IMR-90 (cell line): ENCODE measurements at regions not wholly inside any gene's neighbourhood (a gene's known extent, or its start where the extent isn't known, plus 50 kb on each side); places are given as distances from the start of the nearest gene placed in this dataset.

Experiments
- ATAC-seq: fragments of 200-7000 bp; cut with Tn5 transposase; 2 replicates; pipeline ENCODE4 v1.9.1; 2020; ENCODE audit warnings: low read depth, mild to moderate bottlenecking, moderate library complexity
- BruUV-seq: library from RNA; stranded (reverse); fragments of 400-500 nt; replicated peaks from 2 replicates; lab custom pipeline; 2021; lab: Mats Ljungman, UMichigan
- CTCF ChIA-PET: fragments of 300-600 bp; formaldehyde crosslinking; extraction: SDS; loops from one replicate; lab custom pipeline; 2021; ENCODE audit warnings: antibody characterized with exemption; lab: Yijun Ruan, JAX
- POLR2A ChIA-PET: fragments of 300-600 bp; sonication (Branson Sonifier 250); formaldehyde crosslinking; loops from one replicate; lab custom pipeline; 2022; ENCODE audit warnings: antibody characterized with exemption; ENCODE audit not compliant: unreplicated experiment; lab: Charles Lee
- DNase-seq: peaks from one replicate; pipeline ENCODE4 v3.0.0; 2013
- H2AFZ ChIP-seq: replicated peaks from 2 replicates; pipeline ENCODE3; 2013; ENCODE audit warnings: low read length, mild to moderate bottlenecking; ENCODE audit not compliant: poor library complexity
- H2AK5ac ChIP-seq: 2 replicates; pipeline ENCODE4 v1.6.1; 2013; ENCODE audit warnings: low read depth, low read length, inconsistent platforms
- H2AK9ac ChIP-seq: replicated peaks from 2 replicates; pipeline ENCODE3; 2013; ENCODE audit warnings: mild to moderate bottlenecking, low read depth, low read length, moderate library complexity; ENCODE audit not compliant: poor library complexity
- H2BK120ac ChIP-seq: 2 replicates; pipeline ENCODE4 v1.6.1; 2013; ENCODE audit warnings: low read depth, low read length, inconsistent platforms
- H2BK15ac ChIP-seq: 3 replicates; pipeline ENCODE4 v1.6.1; 2013; ENCODE audit warnings: low read depth, low read length, inconsistent platforms
- H2BK20ac ChIP-seq: 2 replicates; pipeline ENCODE4 v1.6.1; 2013; ENCODE audit warnings: low read depth, mild to moderate bottlenecking, inconsistent platforms, low read length, moderate library complexity
- H2BK5ac ChIP-seq: 2 replicates; pipeline ENCODE4 v1.6.1; 2013; ENCODE audit warnings: mild to moderate bottlenecking, low read depth, low read length, inconsistent platforms; ENCODE audit not compliant: poor library complexity, severe bottlenecking
- H3K14ac ChIP-seq: replicated peaks from 2 replicates; pipeline ENCODE4 v1.6.1; 2013; ENCODE audit warnings: low read depth, low read length, inconsistent platforms
- H3K18ac ChIP-seq: 2 replicates; pipeline ENCODE4 v1.6.1; 2013; ENCODE audit warnings: low read depth, low read length, control low read depth
- H3K23ac ChIP-seq: 2 replicates; pipeline ENCODE4 v1.6.1; 2013; ENCODE audit warnings: low read depth, low read length, inconsistent platforms
- H3K27ac ChIP-seq: 2 replicates; pipeline ENCODE4 v1.5.1; 2013; ENCODE audit warnings: mild to moderate bottlenecking, control low read depth, low read length; ENCODE audit not compliant: insufficient read depth
- H3K27me3 ChIP-seq: 2 replicates; pipeline ENCODE4 v1.6.1; 2013; ENCODE audit warnings: low read length; ENCODE audit not compliant: control insufficient read depth, insufficient read depth
- H3K36me3 ChIP-seq: 2 replicates; pipeline ENCODE4 v1.6.1; 2013; ENCODE audit warnings: low read length, mixed read lengths; ENCODE audit not compliant: control insufficient read depth, insufficient read depth
- H3K4ac ChIP-seq: 2 replicates; pipeline ENCODE4 v1.6.1; 2013; ENCODE audit warnings: low read depth, low read length, inconsistent platforms
- H3K4me1 ChIP-seq: 2 replicates; pipeline ENCODE4 v1.6.1; 2013; ENCODE audit warnings: low read length, mixed read lengths; ENCODE audit not compliant: control insufficient read depth, insufficient read depth
- H3K4me2 ChIP-seq: 2 replicates; pipeline ENCODE4 v1.6.1; 2013; ENCODE audit warnings: low read depth, mild to moderate bottlenecking, control low read depth, low read length, moderate library complexity
- H3K4me3 ChIP-seq: 2 replicates; pipeline ENCODE4 v1.5.1; 2013; ENCODE audit warnings: low read depth, mild to moderate bottlenecking, control low read depth, low read length, moderate library complexity; ENCODE audit not compliant: insufficient read depth
- H3K56ac ChIP-seq: 2 replicates; pipeline ENCODE4 v1.6.1; 2013; ENCODE audit warnings: low read length, inconsistent platforms; ENCODE audit not compliant: insufficient read depth; ENCODE audit errors: extremely low read depth
- H3K79me1 ChIP-seq, 2 experiments: 2 replicates each; pipeline ENCODE4 v1.6.1; 2013; ENCODE audit warnings: low read length in 2 of 2, inconsistent platforms in 1 of 2, low read depth in 1 of 2
- H3K9ac ChIP-seq: 2 replicates; pipeline ENCODE4 v1.6.1; 2013; ENCODE audit warnings: low read depth, low read length, control low read depth
- H3K9me1 ChIP-seq: 2 replicates; pipeline ENCODE4 v1.6.1; 2013; ENCODE audit warnings: low read length, inconsistent platforms; ENCODE audit not compliant: insufficient read depth
- H3K9me3 ChIP-seq: 2 replicates; pipeline ENCODE4 v1.6.1; 2013; ENCODE audit warnings: low read length; ENCODE audit not compliant: control insufficient read depth, insufficient read depth
- H4K20me1 ChIP-seq: 2 replicates; pipeline ENCODE4 v1.6.1; 2013; ENCODE audit warnings: low read length, inconsistent platforms; ENCODE audit not compliant: insufficient read depth
- H4K5ac ChIP-seq: 2 replicates; pipeline ENCODE4 v1.6.1; 2013; ENCODE audit warnings: mild to moderate bottlenecking, low read depth, low read length, control low read depth
- H4K8ac ChIP-seq, 2 experiments: 2 replicates each; pipeline ENCODE4 v1.6.1; 2013; ENCODE audit warnings: low read depth in 2 of 2, low read length in 2 of 2, control low read depth in 1 of 2, inconsistent platforms in 1 of 2
- H4K91ac ChIP-seq: 2 replicates; pipeline ENCODE4 v1.6.1; 2013; ENCODE audit warnings: low read depth, low read length, inconsistent platforms; ENCODE audit not compliant: insufficient read depth
- RCOR1 ChIP-seq: IDR thresholded peaks from 2 replicates; pipeline ENCODE4 v1.6.1; 2012; ENCODE audit warnings: mild to moderate bottlenecking, low read length, improper control_type of control experiment; ENCODE audit not compliant: insufficient replicate concordance
- WGBS, 2 experiments: methylation state at CpG; one replicate each; pipeline versions ENCODE4 v1.1.5 to v1.1.7; 2013; ENCODE audit warnings: missing lambda C conversion rate in 2 of 2; ENCODE audit not compliant: insufficient read length in 1 of 2; ENCODE audit errors: extremely low coverage in 2 of 2; 5-methylcytosine and 5-hydroxymethylcytosine counted together
- dilution Hi-C: fragments of 300-500 bp; cut with HindIII; formaldehyde crosslinking; loops from one replicate; pipeline ENCODE4 v1.14.3; 2018; ENCODE audit warnings: low sequenced_read_pairs; ENCODE audit not compliant: unreplicated experiment
- in situ Hi-C: fragments of 300-500 bp; cut with MboI; formaldehyde crosslinking; loops from 3 replicates; pipeline ENCODE4 v1.14.3; 2019; ENCODE audit warnings: low sequenced_read_pairs, inconsistent platforms, mixed read lengths
- intact Hi-C: fragments of 100-400 bp; cut with micrococcal nuclease; formaldehyde crosslinking; loops from 2 replicates; pipeline ENCODE4 v1.10.0; 2022
- TF ChIP-seq, protein P1 (sequence below): fragments of 150-350 bp; IDR thresholded peaks from 2 replicates; pipeline ENCODE4 v1.6.1; 2017; ENCODE audit warnings: mild to moderate bottlenecking, antibody characterized with exemption, low read length, low read depth

GRCh38 chr9:79780559-79780958, 208.8 kb downstream of the TLE4 start:
- Histone ChIP-seq H3K27ac (no peak overlapping the region), H4K20me1 (no peaks in the 10 kb centered on the region), H4K8ac (no peak overlapping the region), H4K91ac (no peak overlapping the region), H3K9ac (no peak overlapping the region), H3K4me2 (no peak overlapping the region), H4K5ac (no peak overlapping the region), H3K4me1 (peaks cover 2% of the 10 kb centered on the region; the same call in 1 of the 2 replicates), H2AFZ (no peak overlapping the region), H2BK120ac (no peak overlapping the region), H3K4me3 (no peak overlapping the region), H3K36me3 (no peaks in the 10 kb centered on the region), H3K27me3 (no peaks in the 10 kb centered on the region), H2AK5ac (no peak overlapping the region), H3K9me3 (peaks cover 2% of the 10 kb centered on the region; the same call in 1 of the 2 replicates), H2BK20ac (no peak overlapping the region), H3K14ac (no peak overlapping the region), H3K79me1 (no peaks in the 10 kb centered on the region), H3K4ac (no peak overlapping the region), H2BK15ac (no peak overlapping the region), H2BK5ac (no peak overlapping the region), H2AK9ac (no peak overlapping the region), H3K18ac (no peak overlapping the region), H3K9me1 (no peaks in the 10 kb centered on the region), H3K56ac (no peak overlapping the region), H3K23ac (no peak overlapping the region)
- in situ Hi-C loops (no loop called here), dilution Hi-C loops (no loop called here), intact Hi-C loops (no loop called here)
- POLR2A ChIA-PET = no interaction called here
- DNase-seq (no peak), ATAC-seq (no peak)
- no TSS peak for BruUV-seq
- CTCF ChIA-PET = interaction anchor here (0.6 to 1.0 kb wide), 2 partner anchors 16 to 220 kb away, joined by 3 to 5 read pairs; no protein-coding TSS in a partner anchor
- WGBS, 2 experiments = no CpG with 5 or more reads among the region's 3 CpGs
- TF ChIP-seq RCOR1 = no peak
- TF ChIP-seq, protein P1, sequence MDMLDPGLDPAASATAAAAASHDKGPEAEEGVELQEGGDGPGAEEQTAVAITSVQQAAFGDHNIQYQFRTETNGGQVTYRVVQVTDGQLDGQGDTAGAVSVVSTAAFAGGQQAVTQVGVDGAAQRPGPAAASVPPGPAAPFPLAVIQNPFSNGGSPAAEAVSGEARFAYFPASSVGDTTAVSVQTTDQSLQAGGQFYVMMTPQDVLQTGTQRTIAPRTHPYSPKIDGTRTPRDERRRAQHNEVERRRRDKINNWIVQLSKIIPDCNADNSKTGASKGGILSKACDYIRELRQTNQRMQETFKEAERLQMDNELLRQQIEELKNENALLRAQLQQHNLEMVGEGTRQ = no peak
